ENCODE measurements at regions not wholly inside any gene's neighbourhood (a gene's known extent, or its start where the extent isn't known, plus 50 kb on each side); places are given as distances from the start of the nearest gene placed in this dataset.

DNA sequence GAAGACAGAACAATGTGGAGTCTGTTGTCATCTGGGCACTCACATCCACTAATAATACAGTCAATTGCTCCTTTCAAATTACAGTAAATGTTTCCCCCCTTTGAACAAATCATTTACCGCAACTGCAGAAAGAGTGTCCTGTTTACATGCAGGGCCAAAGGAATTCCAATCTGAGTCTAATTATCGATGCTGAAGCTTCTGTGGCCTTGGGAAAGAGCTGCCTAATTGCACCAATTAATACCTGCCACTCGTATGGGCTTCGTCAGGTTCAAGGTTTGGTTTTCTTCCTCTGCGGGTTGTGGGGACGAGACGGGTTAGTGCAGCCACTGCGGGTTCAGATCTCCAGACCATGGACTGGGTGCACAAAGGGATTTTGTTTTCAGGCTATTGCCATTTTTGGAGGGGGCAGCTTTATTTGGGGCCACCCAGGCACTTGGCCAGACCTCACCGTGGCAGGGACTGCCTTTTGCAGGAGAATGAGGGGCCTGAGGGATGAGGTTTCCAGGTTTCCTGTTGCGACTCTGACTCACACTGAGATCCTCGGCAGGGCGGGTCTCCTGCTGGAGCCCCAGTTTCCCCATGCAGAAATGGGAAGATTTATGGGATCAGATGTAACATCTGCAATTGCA is 147.6 kb downstream of the MIAT start:
- TF ChIP-seq, protein P1, sequence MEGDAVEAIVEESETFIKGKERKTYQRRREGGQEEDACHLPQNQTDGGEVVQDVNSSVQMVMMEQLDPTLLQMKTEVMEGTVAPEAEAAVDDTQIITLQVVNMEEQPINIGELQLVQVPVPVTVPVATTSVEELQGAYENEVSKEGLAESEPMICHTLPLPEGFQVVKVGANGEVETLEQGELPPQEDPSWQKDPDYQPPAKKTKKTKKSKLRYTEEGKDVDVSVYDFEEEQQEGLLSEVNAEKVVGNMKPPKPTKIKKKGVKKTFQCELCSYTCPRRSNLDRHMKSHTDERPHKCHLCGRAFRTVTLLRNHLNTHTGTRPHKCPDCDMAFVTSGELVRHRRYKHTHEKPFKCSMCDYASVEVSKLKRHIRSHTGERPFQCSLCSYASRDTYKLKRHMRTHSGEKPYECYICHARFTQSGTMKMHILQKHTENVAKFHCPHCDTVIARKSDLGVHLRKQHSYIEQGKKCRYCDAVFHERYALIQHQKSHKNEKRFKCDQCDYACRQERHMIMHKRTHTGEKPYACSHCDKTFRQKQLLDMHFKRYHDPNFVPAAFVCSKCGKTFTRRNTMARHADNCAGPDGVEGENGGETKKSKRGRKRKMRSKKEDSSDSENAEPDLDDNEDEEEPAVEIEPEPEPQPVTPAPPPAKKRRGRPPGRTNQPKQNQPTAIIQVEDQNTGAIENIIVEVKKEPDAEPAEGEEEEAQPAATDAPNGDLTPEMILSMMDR (IDR thresholded peaks at IDR 0.05; ENCODE audit: insufficient read depth, low read depth, low read length), result no peak
- TF ChIP-seq EZH2 (IDR thresholded peaks at IDR 0.05; ENCODE audit: insufficient read depth, low read length), result no peak
- no peaks in the 10 kb centered on the region for H3K9me3 ChIP-seq (ENCODE audit: insufficient read depth, low read depth, low read length)
- FAIRE-seq (no peak), DNase-seq (ENCODE audit: low read depth) (peak; percentile 52)
- H3K27ac Mint-ChIP-seq (ENCODE audit: unreplicated experiment), result no peak overlapping the region
- peaks cover 5% of the 10 kb centered on the region for H3K27me3 Mint-ChIP-seq (ENCODE audit: low read depth, unreplicated experiment)
- peaks cover 20% of the 10 kb centered on the region for H3K4me1 ChIP-seq (ENCODE audit: insufficient read depth, low read length)
- H3K4me3 ChIP-seq (ENCODE audit: insufficient read depth, low read depth, low read length), result no peak overlapping the region
- peaks cover 4% of the 10 kb centered on the region for H3K36me3 Mint-ChIP-seq (ENCODE audit: low read depth, unreplicated experiment)
- H2AFZ ChIP-seq (ENCODE audit: low read depth, low read length), result no peak overlapping the region
- no peaks in the 10 kb centered on the region for H3K36me3 ChIP-seq (ENCODE audit: insufficient read depth, low read length)
- peak overlapping the region; percentile 53 for H3K4me2 ChIP-seq (ENCODE audit: low read length)
- peaks cover 3% of the 10 kb centered on the region for H3K9me3 Mint-ChIP-seq (ENCODE audit: unreplicated experiment)
- H3K79me2 ChIP-seq (ENCODE audit: insufficient read depth, low read length), result no peaks in the 10 kb centered on the region
- H4K20me1 ChIP-seq (ENCODE audit: insufficient read depth, low read length), result no peaks in the 10 kb centered on the region
- no peaks in the 10 kb centered on the region for H3K27me3 ChIP-seq (ENCODE audit: insufficient read depth, low read length)
- H3K27ac ChIP-seq (ENCODE audit: low read depth, low read length), result no peak overlapping the region
- no peak overlapping the region for H3K4me3 Mint-ChIP-seq (ENCODE audit: unreplicated experiment)
- H3K9ac ChIP-seq (ENCODE audit: low read length), result no peak overlapping the region
- H3K4me1 Mint-ChIP-seq (ENCODE audit: low read depth, unreplicated experiment), result peaks cover 18% of the 10 kb centered on the region

DNA sequence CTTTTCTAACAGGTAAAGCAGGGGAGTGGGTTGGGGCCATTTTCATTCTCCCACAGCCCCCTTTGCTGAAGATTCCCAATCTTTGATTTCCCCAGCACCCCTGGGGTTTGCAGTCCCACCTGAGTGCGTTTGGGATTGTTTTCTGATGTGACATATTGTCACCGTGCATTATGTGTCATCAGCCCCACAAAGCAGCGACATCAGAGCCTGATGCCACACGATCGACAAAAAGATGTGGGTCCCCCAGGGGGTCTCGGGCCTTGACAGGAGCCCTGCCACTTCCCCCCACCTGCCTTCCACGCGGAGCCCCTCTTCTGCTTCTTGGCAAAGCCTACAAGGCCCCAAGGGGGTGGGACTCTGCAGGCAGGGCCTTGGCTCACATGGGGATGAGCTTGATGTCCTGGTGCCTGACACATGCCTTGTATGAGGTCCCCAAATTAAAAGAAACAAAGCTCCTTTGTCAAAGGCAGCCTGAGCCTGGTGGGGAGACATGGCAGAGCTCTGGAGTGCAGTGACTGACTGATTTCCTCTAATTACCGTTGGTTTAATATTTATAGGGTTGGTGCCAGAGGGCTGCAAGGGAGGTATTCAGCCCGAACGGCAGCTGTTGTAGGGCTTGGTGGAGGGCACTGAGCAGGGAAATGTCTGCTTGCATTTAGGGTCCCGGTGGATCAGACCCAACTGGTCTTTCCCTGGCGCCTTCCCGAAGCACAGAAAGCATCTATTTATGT is 149.2 kb downstream of the MIAT start:
- TF ChIP-seq, protein P1 (IDR thresholded peaks at IDR 0.05; ENCODE audit: insufficient read depth, low read depth, low read length), result no peak
- DNase-seq (ENCODE audit: low read depth), result no peak
- H3K27me3 Mint-ChIP-seq (ENCODE audit: low read depth, unreplicated experiment), result peaks cover 5% of the 10 kb centered on the region

DNA sequence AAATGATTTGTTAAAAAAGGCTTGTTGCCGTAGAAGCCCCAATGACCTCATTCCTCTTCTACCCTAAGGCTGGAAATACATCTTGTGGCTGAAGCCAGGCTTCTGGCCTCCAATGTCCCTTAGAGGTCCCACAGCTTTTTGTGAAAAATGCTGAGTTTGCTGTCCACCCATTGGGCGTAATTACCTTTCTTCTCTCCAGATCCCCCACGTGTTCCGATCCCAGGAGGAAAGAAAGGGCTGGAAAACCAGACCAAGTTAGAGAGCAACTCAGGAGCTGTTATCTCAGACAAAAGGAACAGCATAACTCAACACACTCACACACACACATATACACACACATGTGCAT is 154.2 kb downstream of the MIAT start:
- no peak for FAIRE-seq
- Mint-ChIP-seq H3K27ac (ENCODE audit: unreplicated experiment) (no peak overlapping the region), H3K36me3 (ENCODE audit: low read depth, unreplicated experiment) (no peaks in the 10 kb centered on the region), H3K4me1 (ENCODE audit: low read depth, unreplicated experiment) (peaks cover 13% of the 10 kb centered on the region), H3K4me3 (ENCODE audit: unreplicated experiment) (no peak overlapping the region), H3K27me3 (ENCODE audit: low read depth, unreplicated experiment) (peaks cover 12% of the 10 kb centered on the region), H3K9me3 (ENCODE audit: unreplicated experiment) (peaks cover 9% of the 10 kb centered on the region)
- DNase-seq (ENCODE audit: low read depth), result no peak
- Histone ChIP-seq H3K9ac (ENCODE audit: low read length) (no peak overlapping the region), H3K36me3 (ENCODE audit: insufficient read depth, low read length) (no peaks in the 10 kb centered on the region), H3K79me2 (ENCODE audit: insufficient read depth, low read length) (no peaks in the 10 kb centered on the region), H3K4me2 (ENCODE audit: low read length) (no peak overlapping the region), H2AFZ (ENCODE audit: low read depth, low read length) (no peak overlapping the region), H3K27me3 (ENCODE audit: insufficient read depth, low read length) (no peaks in the 10 kb centered on the region), H3K4me1 (ENCODE audit: insufficient read depth, low read length) (peaks cover 10% of the 10 kb centered on the region), H3K9me3 (ENCODE audit: insufficient read depth, low read depth, low read length) (no peaks in the 10 kb centered on the region), H3K27ac (ENCODE audit: low read depth, low read length) (no peak overlapping the region), H3K4me3 (ENCODE audit: insufficient read depth, low read depth, low read length) (no peak overlapping the region), H4K20me1 (ENCODE audit: insufficient read depth, low read length) (no peaks in the 10 kb centered on the region)
- TF ChIP-seq EZH2 (IDR thresholded peaks at IDR 0.05; ENCODE audit: insufficient read depth, low read length), result no peak
- TF ChIP-seq, protein P1 (IDR thresholded peaks at IDR 0.05; ENCODE audit: insufficient read depth, low read depth, low read length), result no peak

More for the DNA sequence above, 149.2 kb downstream of the MIAT start:
- no peak overlapping the region for H3K4me3 Mint-ChIP-seq (ENCODE audit: unreplicated experiment)
- no peaks in the 10 kb centered on the region for H3K9me3 ChIP-seq (ENCODE audit: insufficient read depth, low read depth, low read length)
- H3K79me2 ChIP-seq (ENCODE audit: insufficient read depth, low read length), result no peaks in the 10 kb centered on the region
- H3K9me3 Mint-ChIP-seq (ENCODE audit: unreplicated experiment), result peaks cover 3% of the 10 kb centered on the region
- H3K4me1 Mint-ChIP-seq (ENCODE audit: low read depth, unreplicated experiment), result peaks cover 18% of the 10 kb centered on the region
- no peaks in the 10 kb centered on the region for H3K27me3 ChIP-seq (ENCODE audit: insufficient read depth, low read length)
- no peak overlapping the region for H3K27ac ChIP-seq (ENCODE audit: low read depth, low read length)
- FAIRE-seq, result no peak
- H3K4me3 ChIP-seq (ENCODE audit: insufficient read depth, low read depth, low read length), result no peak overlapping the region
- H3K9ac ChIP-seq (ENCODE audit: low read length), result no peak overlapping the region
- H3K36me3 ChIP-seq (ENCODE audit: insufficient read depth, low read length), result no peaks in the 10 kb centered on the region
- H2AFZ ChIP-seq (ENCODE audit: low read depth, low read length), result no peak overlapping the region
- H3K4me1 ChIP-seq (ENCODE audit: insufficient read depth, low read length), result peaks cover 22% of the 10 kb centered on the region
- no peak overlapping the region for H3K27ac Mint-ChIP-seq (ENCODE audit: unreplicated experiment)
- H3K4me2 ChIP-seq (ENCODE audit: low read length), result no peak overlapping the region
- H3K36me3 Mint-ChIP-seq (ENCODE audit: low read depth, unreplicated experiment), result peaks cover 4% of the 10 kb centered on the region
- no peaks in the 10 kb centered on the region for H4K20me1 ChIP-seq (ENCODE audit: insufficient read depth, low read length)

Measured in astrocyte (in vitro differentiated cells and primary cell).